HepG2 (cell line): ENCODE measurements at regions not wholly inside any gene's neighbourhood (a gene's known extent, or its start where the extent isn't known, plus 50 kb on each side); places are given as distances from the start of the nearest gene placed in this dataset.

ENCODE experiments used
- ATAC-seq: fragments of 200-7000 bp; cut with Tn5 transposase; 3 replicates; pipeline ENCODE4 v1.9.1; 2020; ENCODE audit warnings: mild to moderate bottlenecking, moderate library complexity
- BruUV-seq: library from RNA; stranded (reverse); fragments of 400-500 nt; replicated peaks from 2 replicates; lab custom pipeline; 2021; lab: Mats Ljungman, UMichigan
- CTCF ChIA-PET: fragments of 300-600 bp; formaldehyde crosslinking; extraction: SDS; loops from one replicate; lab custom pipeline; 2021; ENCODE audit warnings: low total read pairs, inconsistent platforms, low intra/inter-chr PET ratio; lab: Yijun Ruan, JAX
- POLR2A ChIA-PET: fragments of 350-600 bp; sonication (Branson Sonifier 250); formaldehyde crosslinking; loops from one replicate; lab custom pipeline; 2020; ENCODE audit warnings: antibody characterized with exemption, inconsistent platforms; lab: Yijun Ruan, JAX
- DNase-seq: peaks from one replicate; pipeline ENCODE4 v3.0.0-alpha.2; 2015; ENCODE audit warnings: low spot score
- FAIRE-seq: peaks from 3 replicates; lab custom pipeline; 2011; peaks lifted over from hg19 to GRCh38; lab: Jason Lieb, UNC
- H2AFZ ChIP-seq: one replicate; pipeline ENCODE4 v1.6.1; 2011; ENCODE audit warnings: low read length, inconsistent platforms
- H3K27ac ChIP-seq: fragments of 300-600 bp; 3 replicates; pipeline ENCODE4 v1.8.0; 2011; ENCODE audit warnings: mixed run types, mild to moderate bottlenecking, mixed read lengths, low read length, inconsistent platforms; ENCODE audit not compliant: insufficient read depth; ENCODE audit errors: extremely low read length
- H3K27me3 ChIP-seq, 2 experiments: fragments of 200-600 bp in 1 of 2; 2 replicates in 1 of 2; 3 replicates in 1 of 2; pipeline versions ENCODE4 v1.6.0 to v1.8.0; 2011; ENCODE audit warnings: low read length in 2 of 2, mild to moderate bottlenecking in 2 of 2, moderate library complexity in 2 of 2, inconsistent platforms in 1 of 2; ENCODE audit not compliant: insufficient read depth in 2 of 2, control insufficient read depth in 1 of 2
- H3K36me3 ChIP-seq, 2 experiments: fragments of 200-600 bp in 1 of 2; replicated peaks in 1 of 2; 2 replicates in 1 of 2; 3 replicates in 1 of 2; pipeline versions ENCODE4 v1.5.1 to v1.8.0; 2011; ENCODE audit warnings: low read length in 2 of 2, inconsistent platforms in 1 of 2; ENCODE audit not compliant: insufficient read depth in 2 of 2, control insufficient read depth in 1 of 2
- H3K4me1 ChIP-seq: 2 replicates; pipeline ENCODE4 v1.5.1; 2012; ENCODE audit warnings: low read length, inconsistent platforms; ENCODE audit not compliant: insufficient read depth
- H3K4me2 ChIP-seq: 2 replicates; pipeline ENCODE4 v1.6.0; 2011; ENCODE audit warnings: low read depth, low read length, inconsistent platforms
- H3K4me3 ChIP-seq, 3 experiments: fragments of 200-600 bp in 1 of 3; sonication (generic), shearing (Covaris generic) in 1 of 3; replicated peaks in 1 of 3; 2 replicates each; pipeline ENCODE4 v1.5.1; 2011 to 2016; ENCODE audit warnings: low read length in 3 of 3, inconsistent platforms in 2 of 3, low read depth in 2 of 3, mild to moderate bottlenecking in 2 of 3, control low read depth in 1 of 3, mixed read lengths in 1 of 3; ENCODE audit not compliant: insufficient read depth in 1 of 3
- H3K79me2 ChIP-seq: one replicate; pipeline ENCODE4 v1.6.1; 2011; ENCODE audit warnings: low read length, inconsistent platforms; ENCODE audit not compliant: insufficient read depth
- H3K9ac ChIP-seq: 2 replicates; pipeline ENCODE4 v1.6.0; 2011; ENCODE audit warnings: mild to moderate bottlenecking, low read depth, low read length, inconsistent platforms; ENCODE audit not compliant: insufficient read depth
- H3K9me3 ChIP-seq: 2 replicates; pipeline ENCODE4 v1.5.1; 2012; ENCODE audit warnings: mild to moderate bottlenecking, low read length
- H4K20me1 ChIP-seq: 2 replicates; pipeline ENCODE4 v1.6.0; 2011; ENCODE audit warnings: inconsistent platforms, mild to moderate bottlenecking, low read length, moderate library complexity; ENCODE audit not compliant: insufficient read depth
- ESRRA ChIP-seq: sonication (generic); formaldehyde crosslinking; IDR thresholded peaks from 2 replicates; pipeline ENCODE4 v1.5.1; 2020; ENCODE audit warnings: mild to moderate bottlenecking, low read depth, missing genetic modification reagents
- HNRNPK ChIP-seq: fragments of 200-400 bp; formaldehyde crosslinking; IDR thresholded peaks from 2 replicates; pipeline ENCODE4 v1.6.1; 2018; ENCODE audit warnings: low read length, low read depth, moderate library complexity, mild to moderate bottlenecking; ENCODE audit not compliant: poor library complexity, severe bottlenecking
- HNRNPUL1 ChIP-seq: fragments of 200-400 bp; formaldehyde crosslinking; IDR thresholded peaks from 2 replicates; pipeline ENCODE4 v1.6.1; 2017; ENCODE audit warnings: low read depth, mild to moderate bottlenecking, low read length, moderate library complexity
- MAFF ChIP-seq: IDR thresholded peaks from 2 replicates; pipeline ENCODE4 v1.6.1; 2011; ENCODE audit warnings: low read depth, low read length, improper control_type of control experiment
- MAFK ChIP-seq, 2 experiments: IDR thresholded peaks in 1 of 2; conservative IDR thresholded peaks in 1 of 2; 2 replicates each; pipeline ENCODE4 v1.6.1; 2011; ENCODE audit warnings: improper control_type of control experiment in 2 of 2, low read length in 2 of 2
- RNF2 ChIP-seq: fragments of 450-650 bp; conservative IDR thresholded peaks from 2 replicates; pipeline ENCODE4 v1.6.1; 2016; ENCODE audit warnings: low read depth
- TBP ChIP-seq: sonication (generic); formaldehyde crosslinking; IDR thresholded peaks from 2 replicates; pipeline ENCODE4 v1.5.0; 2020; ENCODE audit warnings: missing genetic modification reagents
- XRCC5 ChIP-seq: fragments of 200-400 bp; formaldehyde crosslinking; optimal IDR thresholded peaks from 2 replicates; pipeline ENCODE3; 2017; ENCODE audit warnings: mild to moderate bottlenecking, low read length
- ZNF770 ChIP-seq: sonication (generic); formaldehyde crosslinking; IDR thresholded peaks from 2 replicates; pipeline ENCODE4 v1.5.0; 2020; ENCODE audit warnings: mild to moderate bottlenecking, missing genetic modification reagents
- ZNF841 ChIP-seq: sonication (generic); formaldehyde crosslinking; IDR thresholded peaks from 2 replicates; pipeline ENCODE4 v1.8.1; 2023; ENCODE audit warnings: missing genetic modification reagents, borderline replicate concordance
- WGBS: methylation state at CpG from one replicate; pipeline ENCODE4 v1.1.6; 2017; ENCODE audit warnings: low lambda C conversion rate; 5-methylcytosine and 5-hydroxymethylcytosine counted together
- in situ Hi-C: cut with HindIII; loops from 2 replicates; pipeline ENCODE4 v1.10.0; 2017; ENCODE audit warnings: low pct_unique_long_range_greater_than_20kb; ENCODE audit not compliant: extremely low pct_ligation_motif_present
- intact Hi-C: fragments of 100-400 bp; cut with micrococcal nuclease; formaldehyde crosslinking; loops from one replicate; pipeline ENCODE4 v1.10.0; 2022; ENCODE audit not compliant: unreplicated experiment
- TF ChIP-seq, protein P1 (sequence below): sonication (generic); formaldehyde crosslinking; IDR thresholded peaks from 2 replicates; pipeline ENCODE4 v1.8.0; 2022; ENCODE audit warnings: mild to moderate bottlenecking, missing genetic modification reagents, borderline replicate concordance

DNA sequence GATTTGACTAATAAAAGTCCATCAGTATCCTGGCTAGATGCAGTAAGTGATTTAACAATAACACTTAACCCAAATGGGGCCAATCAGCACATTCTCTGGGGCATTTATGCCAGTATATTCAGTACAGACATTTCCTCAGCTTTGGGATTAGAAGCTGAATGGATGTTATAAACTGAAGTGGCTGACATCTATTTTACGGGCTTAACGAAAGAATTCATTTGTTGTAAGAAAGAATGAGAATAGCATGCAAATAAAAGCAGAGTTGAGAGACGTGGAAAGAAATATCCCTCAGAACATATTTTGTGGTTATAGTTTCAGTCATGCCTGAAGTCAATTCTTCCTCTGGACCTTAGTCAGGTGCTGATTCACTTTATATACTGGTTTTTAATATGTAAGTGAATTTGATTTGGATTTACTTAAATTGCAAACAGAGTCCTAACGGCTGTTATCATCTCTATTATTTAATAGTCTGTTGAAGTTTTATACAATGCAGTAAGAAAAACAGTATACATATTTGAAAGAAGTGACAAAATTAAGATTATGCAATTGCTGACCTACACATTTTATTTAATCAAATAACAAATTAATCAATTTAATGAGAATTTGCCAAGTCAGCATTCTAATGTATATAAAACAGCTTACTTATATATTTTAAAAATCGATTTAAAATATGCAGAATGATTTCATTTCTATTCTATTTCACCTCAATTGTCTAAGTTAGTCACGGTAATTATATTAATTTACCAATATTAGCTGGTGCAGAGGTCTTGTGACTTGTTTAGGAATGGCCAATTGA is 513.9 kb upstream of the CADM2 start:
- Histone ChIP-seq H3K4me1 (no peaks in the 10 kb centered on the region), H3K9ac (no peak overlapping the region), H3K79me2 (no peaks in the 10 kb centered on the region), H3K4me2 (no peak overlapping the region), H3K36me3 (no peaks in the 10 kb centered on the region), H3K27ac (no peak overlapping the region), H3K27me3 (no peaks in the 10 kb centered on the region)
- in situ Hi-C loops, result no loop called here
- BruUV-seq, result no TSS peak
- intact Hi-C loops, result no loop called here
- TF ChIP-seq ZNF841 (CRISPR knock-in tag) (no peak), MAFK (conservative IDR thresholded peaks at IDR 0.05 in 1 of 2, IDR thresholded peaks at IDR 0.05 in 1 of 2; ENCODE audit: low read length in 2 of 2) (peak; percentile 93 to 99), MAFF (peak; percentile 94)
- TF ChIP-seq, all 625 proteins: peak for 2
- ChIA-PET POLR2A (no interaction called here), CTCF (no interaction called here)
- FAIRE-seq (no peak), ATAC-seq (no peak), DNase-seq (no peak)
- Histone ChIP-seq H3K9me3 (no peaks in the 10 kb centered on the region), H3K4me3 (no peak overlapping the region), H2AFZ (no peak overlapping the region), H4K20me1 (no peaks in the 10 kb centered on the region)
- 4% methylated on average over 6 of the region's 6 CpGs for WGBS

DNA sequence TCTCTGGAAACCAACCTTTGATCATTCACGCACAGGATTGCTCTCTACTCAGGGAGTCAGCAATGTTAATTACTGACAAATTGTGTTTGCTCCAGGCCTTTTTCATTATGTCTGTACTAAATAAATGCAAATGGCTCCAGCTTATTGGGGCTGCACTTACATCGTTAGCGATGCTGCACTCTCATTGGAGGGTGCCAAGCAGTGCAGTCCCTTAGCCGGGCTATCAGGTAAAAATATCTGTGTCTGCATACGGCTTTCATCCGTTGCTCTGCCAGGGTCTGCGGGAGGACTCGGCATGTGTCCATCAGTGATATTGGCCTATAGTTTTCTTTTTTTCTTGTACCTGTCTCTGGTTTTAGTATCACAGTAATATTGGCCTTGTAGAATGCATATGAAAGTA is 471.5 kb upstream of the CADM2 start:
- CTCF ChIA-PET, result no interaction called here
- intact Hi-C loops (no loop called here), in situ Hi-C loops (no loop called here)
- Histone ChIP-seq H3K4me1 (no peaks in the 10 kb centered on the region), H3K9me3 (no peaks in the 10 kb centered on the region), H3K4me3 (no peak overlapping the region), H3K27ac (no peak overlapping the region), H3K79me2 (no peaks in the 10 kb centered on the region), H4K20me1 (no peaks in the 10 kb centered on the region), H3K27me3 (no peaks in the 10 kb centered on the region), H3K9ac (no peak overlapping the region), H3K36me3 (no peaks in the 10 kb centered on the region), H2AFZ (no peak overlapping the region), H3K4me2 (no peak overlapping the region)
- BruUV-seq, result no TSS peak
- 4% methylated on average over 7 of the region's 8 CpGs for WGBS
- POLR2A ChIA-PET, result no interaction called here
- TF ChIP-seq HNRNPUL1 (no peak), RNF2 (no peak), HNRNPK (no peak), XRCC5 (no peak), TBP (CRISPR knock-in tag) (no peak), ESRRA (CRISPR knock-in tag) (no peak), ZNF770 (CRISPR knock-in tag) (no peak)
- TF ChIP-seq, protein P1, sequence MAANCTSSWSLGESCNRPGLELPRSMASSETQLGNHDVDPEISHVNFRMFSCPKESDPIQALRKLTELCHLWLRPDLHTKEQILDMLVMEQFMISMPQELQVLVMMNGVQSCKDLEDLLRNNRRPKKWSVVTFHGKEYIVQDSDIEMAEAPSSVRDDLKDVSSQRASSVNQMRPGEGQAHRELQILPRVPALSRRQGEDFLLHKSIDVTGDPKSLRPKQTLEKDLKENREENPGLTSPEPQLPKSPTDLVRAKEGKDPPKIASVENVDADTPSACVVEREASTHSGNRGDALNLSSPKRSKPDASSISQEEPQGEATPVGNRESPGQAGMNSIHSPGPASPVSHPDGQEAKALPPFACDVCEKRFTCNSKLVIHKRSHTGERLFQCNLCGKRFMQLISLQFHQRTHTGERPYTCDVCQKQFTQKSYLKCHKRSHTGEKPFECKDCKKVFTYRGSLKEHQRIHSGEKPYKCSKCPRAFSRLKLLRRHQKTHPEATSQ (CRISPR knock-in tag), result no peak
- no peak for DNase-seq
- peak; percentile 63; the same call in 2 of the 3 replicates for ATAC-seq
- FAIRE-seq, result no peak
